HCT116 (cell line): ENCODE measurements at regions not wholly inside any gene's neighbourhood (a gene's known extent, or its start where the extent isn't known, plus 50 kb on each side); places are given as distances from the start of the nearest gene placed in this dataset.

Source experiments
- ATAC-seq: fragments of 200-7000 bp; cut with Tn5 transposase; 2 replicates; pipeline ENCODE4 v1.9.1; 2020; ENCODE audit warnings: mild to moderate bottlenecking, moderate library complexity
- BruUV-seq: library from RNA; stranded (reverse); fragments of 400-500 nt; replicated peaks from 2 replicates; lab custom pipeline; 2021; lab: Mats Ljungman, UMichigan
- CTCF ChIA-PET: fragments of 300-600 bp; sonication (Branson Sonifier 250); formaldehyde crosslinking; loops from one replicate; lab custom pipeline; 2021; ENCODE audit warnings: antibody characterized with exemption; lab: Charles Lee
- POLR2A ChIA-PET: fragments of 300-600, 350-600 bp; sonication (Branson Sonifier 250); formaldehyde crosslinking; loops from one replicate; lab custom pipeline; 2021; ENCODE audit warnings: antibody characterized with exemption; lab: Charles Lee
- RAD21 ChIA-PET, 2 experiments: fragments of 300-600 bp; sonication (Branson Sonifier 250); formaldehyde crosslinking; loops; one replicate each; lab custom pipeline; 2023; ENCODE audit warnings: low total read pairs in 2 of 2; ENCODE audit not compliant: uncharacterized antibody in 2 of 2, unreplicated experiment in 2 of 2, low non-redundant PET in 1 of 2; lab: Charles Lee
- DNase-seq: peaks from one replicate; pipeline ENCODE4 v3.0.0-alpha.2; 2010; ENCODE audit warnings: low read depth, low spot score
- H2AFZ ChIP-seq: fragments of 200-600 bp; shearing (Covaris generic), sonication (generic); 2 replicates; pipeline ENCODE4 v1.6.1; 2017; ENCODE audit warnings: low read depth, mixed run types, mixed read lengths, antibody characterized with exemption, low read length; ENCODE audit not compliant: poor library complexity, severe bottlenecking
- H3K27ac ChIP-seq: 2 replicates; pipeline ENCODE4 v1.5.1; 2012; ENCODE audit warnings: low read depth, low read length
- H3K27me3 ChIP-seq: fragments of 200-600 bp; sonication (generic); 2 replicates; pipeline ENCODE4 v1.6.1; 2016; ENCODE audit warnings: mixed run types, low read length, mixed read lengths; ENCODE audit not compliant: insufficient read depth
- H3K36me3 ChIP-seq, 2 experiments: fragments of 200-500 bp in 1 of 2; fragments of 200-600 bp in 1 of 2; sonication (Bioruptor generic) in 1 of 2; sonication (generic) in 1 of 2; 2 replicates each; pipeline versions ENCODE4 v1.5.1 to v1.6.1; 2014 to 2016; ENCODE audit warnings: low read length in 2 of 2, inconsistent platforms in 1 of 2, mixed read lengths in 1 of 2, mixed run types in 1 of 2; ENCODE audit not compliant: insufficient read depth in 2 of 2, control insufficient read depth in 1 of 2
- H3K4me1 ChIP-seq, 2 experiments: fragments of 200-600 bp in 1 of 2; sonication (generic) in 1 of 2; 2 replicates each; pipeline versions ENCODE4 v1.5.1 to v1.6.1; 2012 to 2017; ENCODE audit warnings: low read length in 2 of 2, inconsistent platforms in 1 of 2, mild to moderate bottlenecking in 1 of 2, mixed read lengths in 1 of 2, mixed run types in 1 of 2, moderate library complexity in 1 of 2; ENCODE audit not compliant: insufficient read depth in 2 of 2, control insufficient read depth in 1 of 2
- H3K4me2 ChIP-seq: fragments of 200-600 bp; sonication (generic); 2 replicates; pipeline ENCODE4 v1.6.1; 2017; ENCODE audit warnings: mixed run types, low read length, mixed read lengths
- H3K4me3 ChIP-seq, 2 experiments: fragments of 200-600 bp in 1 of 2; sonication (generic) in 1 of 2; replicated peaks in 1 of 2; 2 replicates each; pipeline ENCODE4 v1.5.1; 2011 to 2016; ENCODE audit warnings: low read length in 2 of 2, control low read depth in 1 of 2, low read depth in 1 of 2, mild to moderate bottlenecking in 1 of 2, mixed read lengths in 1 of 2, mixed run types in 1 of 2
- H3K79me2 ChIP-seq: fragments of 200-600 bp; sonication (generic); 2 replicates; pipeline ENCODE4 v1.6.1; 2017; ENCODE audit warnings: mild to moderate bottlenecking, mixed run types, low read length, moderate library complexity, mixed read lengths; ENCODE audit not compliant: insufficient read depth
- H3K9ac ChIP-seq: fragments of 200-600 bp; sonication (generic); 2 replicates; pipeline ENCODE4 v1.6.1; 2016; ENCODE audit warnings: low read length, mixed read lengths
- H3K9me2 ChIP-seq: fragments of 200-600 bp; sonication (generic), shearing (Covaris generic); 2 replicates; pipeline ENCODE4 v1.6.1; 2017; ENCODE audit warnings: mixed run types, mild to moderate bottlenecking, moderate library complexity; ENCODE audit not compliant: insufficient read depth
- H3K9me3 ChIP-seq, 2 experiments: fragments of 200-500 bp in 1 of 2; fragments of 200-600 bp in 1 of 2; sonication (Bioruptor generic) in 1 of 2; sonication (generic) in 1 of 2; 2 replicates each; pipeline ENCODE4 v1.6.1; 2014 to 2017; ENCODE audit warnings: low read length in 2 of 2, mixed read lengths in 2 of 2, inconsistent platforms in 1 of 2, low read depth in 1 of 2, mild to moderate bottlenecking in 1 of 2, mixed run types in 1 of 2, moderate library complexity in 1 of 2; ENCODE audit not compliant: control insufficient read depth in 1 of 2, insufficient read depth in 1 of 2
- H4K20me1 ChIP-seq: fragments of 200-600 bp; sonication (generic), shearing (Covaris generic); 2 replicates; pipeline ENCODE4 v1.6.1; 2017; ENCODE audit warnings: mixed run types, mild to moderate bottlenecking, moderate library complexity; ENCODE audit not compliant: insufficient read depth
- EGR1 ChIP-seq: IDR thresholded peaks from 2 replicates; pipeline ENCODE4 v1.6.1; 2012; ENCODE audit warnings: low read depth
- ELF1 ChIP-seq: IDR thresholded peaks from 2 replicates; pipeline ENCODE4 v1.6.1; 2012; ENCODE audit warnings: low read depth, borderline replicate concordance
- EZH2 ChIP-seq: fragments of 200-600 bp; sonication (generic); IDR thresholded peaks from 2 replicates; pipeline ENCODE4 v1.6.1; 2017; ENCODE audit warnings: antibody characterized with exemption, mixed run types
- RAD21 ChIP-seq: IDR thresholded peaks from 2 replicates; pipeline ENCODE4 v1.6.1; 2012; ENCODE audit warnings: low read depth, mild to moderate bottlenecking
- SIN3A ChIP-seq: IDR thresholded peaks from 2 replicates; pipeline ENCODE4 v1.6.1; 2012; ENCODE audit warnings: low read depth
- SP1 ChIP-seq: IDR thresholded peaks from 2 replicates; pipeline ENCODE4 v1.6.1; 2012; ENCODE audit warnings: low read depth
- intact Hi-C: fragments of 100-400 bp; cut with micrococcal nuclease; formaldehyde crosslinking; loops from 2 replicates; pipeline ENCODE4 v1.10.0; 2022
- TF ChIP-seq, protein P1 (sequence below): IDR thresholded peaks from 2 replicates; pipeline ENCODE4 v1.6.1; 2012
- TF ChIP-seq, protein P2 (sequence below): IDR thresholded peaks from 2 replicates; pipeline ENCODE4 v1.6.1; 2011; ENCODE audit warnings: mild to moderate bottlenecking, low read length, moderate library complexity; ENCODE audit not compliant: insufficient replicate concordance; ENCODE audit errors: extremely low read depth

GRCh38 chr4:147003956-147004809, 58.5 kb upstream of the TTC29 start:
- Histone ChIP-seq H3K79me2 (no peaks in the 10 kb centered on the region), H3K9me2 (no peaks in the 10 kb centered on the region), H3K9me3 (no peaks in the 10 kb centered on the region), H4K20me1 (no peaks in the 10 kb centered on the region), H3K4me3 (no peak overlapping the region), H3K4me2 (no peak overlapping the region)
- ATAC-seq: no peak
- POLR2A ChIA-PET: no interaction called here
- intact Hi-C loops: no loop called here
- TF ChIP-seq, protein P1, sequence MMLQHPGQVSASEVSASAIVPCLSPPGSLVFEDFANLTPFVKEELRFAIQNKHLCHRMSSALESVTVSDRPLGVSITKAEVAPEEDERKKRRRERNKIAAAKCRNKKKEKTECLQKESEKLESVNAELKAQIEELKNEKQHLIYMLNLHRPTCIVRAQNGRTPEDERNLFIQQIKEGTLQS: no peak
- TF ChIP-seq SIN3A (no peak), EGR1 (no peak), EZH2 (no peak), SP1 (no peak), RAD21 (no peak), ELF1 (no peak)
- TF ChIP-seq, protein P2, sequence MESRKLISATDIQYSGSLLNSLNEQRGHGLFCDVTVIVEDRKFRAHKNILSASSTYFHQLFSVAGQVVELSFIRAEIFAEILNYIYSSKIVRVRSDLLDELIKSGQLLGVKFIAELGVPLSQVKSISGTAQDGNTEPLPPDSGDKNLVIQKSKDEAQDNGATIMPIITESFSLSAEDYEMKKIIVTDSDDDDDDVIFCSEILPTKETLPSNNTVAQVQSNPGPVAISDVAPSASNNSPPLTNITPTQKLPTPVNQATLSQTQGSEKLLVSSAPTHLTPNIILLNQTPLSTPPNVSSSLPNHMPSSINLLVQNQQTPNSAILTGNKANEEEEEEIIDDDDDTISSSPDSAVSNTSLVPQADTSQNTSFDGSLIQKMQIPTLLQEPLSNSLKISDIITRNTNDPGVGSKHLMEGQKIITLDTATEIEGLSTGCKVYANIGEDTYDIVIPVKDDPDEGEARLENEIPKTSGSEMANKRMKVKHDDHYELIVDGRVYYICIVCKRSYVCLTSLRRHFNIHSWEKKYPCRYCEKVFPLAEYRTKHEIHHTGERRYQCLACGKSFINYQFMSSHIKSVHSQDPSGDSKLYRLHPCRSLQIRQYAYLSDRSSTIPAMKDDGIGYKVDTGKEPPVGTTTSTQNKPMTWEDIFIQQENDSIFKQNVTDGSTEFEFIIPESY: no peak
- TF ChIP-seq, all 23 proteins: peak for 0
- ChIA-PET CTCF (interaction anchor here (1.0 to 1.3 kb wide), 2 partner anchors 15 to 93 kb away, joined by 3 read pairs; no protein-coding TSS in a partner anchor), RAD21 (no interaction called here)
- no peak overlapping the region for H3K27ac ChIP-seq
- no peak overlapping the region for H2AFZ ChIP-seq
- 0 out of 2 replicates have a peak, but pooled peaks cover 9% of the 10 kb centered on the region for H3K27me3 ChIP-seq
- no TSS peak for BruUV-seq
- no peak overlapping the region for H3K9ac ChIP-seq
- no peaks in the 10 kb centered on the region for H3K36me3 ChIP-seq
- H3K4me1 ChIP-seq: no peaks in the 10 kb centered on the region
- no peak for DNase-seq
